ENCODE measurements at regions not wholly inside any gene's neighbourhood (a gene's known extent, or its start where the extent isn't known, plus 50 kb on each side); places are given as distances from the start of the nearest gene placed in this dataset.

DNA sequence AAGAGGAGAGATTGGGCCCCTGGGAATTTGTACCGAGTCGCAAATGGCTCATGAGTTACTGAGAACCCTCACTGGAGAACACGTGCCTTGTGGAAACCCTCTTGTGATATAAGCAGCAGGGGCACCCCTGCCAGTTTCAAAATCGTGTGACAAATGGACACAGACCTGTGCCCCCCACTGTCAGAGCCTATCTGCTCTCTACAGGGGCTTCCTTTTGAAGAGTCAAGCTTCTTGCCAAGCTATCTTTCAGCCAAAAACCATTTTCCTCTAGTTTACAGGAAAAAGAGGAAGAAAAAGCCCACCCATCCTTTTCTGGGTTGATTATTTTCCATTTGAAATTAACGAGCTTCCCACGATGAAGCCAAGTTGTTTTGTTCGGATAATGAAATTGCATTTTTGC is 64.1 kb upstream of the MPP7 start:
- TF ChIP-seq, protein P1, sequence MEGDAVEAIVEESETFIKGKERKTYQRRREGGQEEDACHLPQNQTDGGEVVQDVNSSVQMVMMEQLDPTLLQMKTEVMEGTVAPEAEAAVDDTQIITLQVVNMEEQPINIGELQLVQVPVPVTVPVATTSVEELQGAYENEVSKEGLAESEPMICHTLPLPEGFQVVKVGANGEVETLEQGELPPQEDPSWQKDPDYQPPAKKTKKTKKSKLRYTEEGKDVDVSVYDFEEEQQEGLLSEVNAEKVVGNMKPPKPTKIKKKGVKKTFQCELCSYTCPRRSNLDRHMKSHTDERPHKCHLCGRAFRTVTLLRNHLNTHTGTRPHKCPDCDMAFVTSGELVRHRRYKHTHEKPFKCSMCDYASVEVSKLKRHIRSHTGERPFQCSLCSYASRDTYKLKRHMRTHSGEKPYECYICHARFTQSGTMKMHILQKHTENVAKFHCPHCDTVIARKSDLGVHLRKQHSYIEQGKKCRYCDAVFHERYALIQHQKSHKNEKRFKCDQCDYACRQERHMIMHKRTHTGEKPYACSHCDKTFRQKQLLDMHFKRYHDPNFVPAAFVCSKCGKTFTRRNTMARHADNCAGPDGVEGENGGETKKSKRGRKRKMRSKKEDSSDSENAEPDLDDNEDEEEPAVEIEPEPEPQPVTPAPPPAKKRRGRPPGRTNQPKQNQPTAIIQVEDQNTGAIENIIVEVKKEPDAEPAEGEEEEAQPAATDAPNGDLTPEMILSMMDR (IDR thresholded peaks at IDR 0.05; ENCODE audit: poor library complexity, severe bottlenecking), result no peak
- TF ChIP-seq EZH2 (IDR thresholded peaks at IDR 0.05; ENCODE audit: borderline replicate concordance, insufficient read depth, low read length, poor library complexity, severe bottlenecking), result no peak
- TF ChIP-seq TAF1 (IDR thresholded peaks at IDR 0.05; ENCODE audit: low read depth), result no peak
- TF ChIP-seq POLR2AphosphoS5 (IDR thresholded peaks at IDR 0.05), result no peak
- TF ChIP-seq RAD21 (conservative IDR thresholded peaks at IDR 0.05), result no peak
- TF ChIP-seq MXI1 (conservative IDR thresholded peaks at IDR 0.05; ENCODE audit: poor library complexity, severe bottlenecking), result no peak
- no peak for TF ChIP-seq EP300 (conservative IDR thresholded peaks at IDR 0.05; ENCODE audit: poor library complexity, severe bottlenecking)
- TF ChIP-seq SMC3 (conservative IDR thresholded peaks at IDR 0.05; ENCODE audit: poor library complexity), result no peak
- TF ChIP-seq REST (IDR thresholded peaks at IDR 0.05; ENCODE audit: borderline replicate concordance), result no peak
